ENCODE measurements at regions not wholly inside any gene's neighbourhood (a gene's known extent, or its start where the extent isn't known, plus 50 kb on each side); places are given as distances from the start of the nearest gene placed in this dataset.

DNA sequence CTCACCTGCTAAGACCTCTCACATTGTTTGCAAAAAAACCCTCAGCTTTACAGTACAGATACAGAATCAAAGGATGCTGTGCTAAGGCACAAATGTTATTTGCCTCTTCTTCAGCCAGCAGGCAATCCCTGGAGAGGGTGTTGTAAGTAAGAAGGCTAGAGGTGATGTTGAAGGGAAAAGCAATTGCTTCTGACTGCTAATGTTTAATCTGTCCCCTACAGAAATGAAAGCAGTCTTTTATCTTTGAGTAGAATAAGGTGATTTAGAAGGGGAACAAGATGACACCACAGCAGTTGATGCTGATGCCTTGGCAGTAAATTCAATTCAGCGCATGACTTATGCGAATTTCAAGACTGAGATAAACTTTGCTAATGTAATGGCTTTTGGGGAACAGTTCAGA lies 1064.8 kb upstream of the IGFBP7 start:
- DNase-seq = no peak

DNA sequence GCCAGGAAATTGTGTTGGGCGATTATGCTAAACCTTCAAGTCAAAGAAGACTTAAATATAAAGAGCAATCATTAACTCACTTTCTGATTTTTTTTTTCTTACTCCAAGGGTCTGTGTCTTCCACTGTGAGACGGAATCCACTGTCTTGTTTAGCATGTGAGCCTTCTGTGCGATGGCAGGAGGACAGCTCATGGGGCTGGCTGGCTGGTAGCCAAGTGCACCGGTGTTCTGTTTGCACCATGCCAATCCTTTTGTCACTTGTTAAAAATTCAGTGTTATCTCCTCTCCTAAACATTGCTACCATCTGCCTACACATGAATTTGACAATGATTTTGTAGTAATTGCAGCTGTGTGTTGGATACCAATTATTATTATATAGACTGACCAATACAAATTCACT lies 1056.3 kb upstream of the IGFBP7 start:
- DNase-seq = no peak

DNA sequence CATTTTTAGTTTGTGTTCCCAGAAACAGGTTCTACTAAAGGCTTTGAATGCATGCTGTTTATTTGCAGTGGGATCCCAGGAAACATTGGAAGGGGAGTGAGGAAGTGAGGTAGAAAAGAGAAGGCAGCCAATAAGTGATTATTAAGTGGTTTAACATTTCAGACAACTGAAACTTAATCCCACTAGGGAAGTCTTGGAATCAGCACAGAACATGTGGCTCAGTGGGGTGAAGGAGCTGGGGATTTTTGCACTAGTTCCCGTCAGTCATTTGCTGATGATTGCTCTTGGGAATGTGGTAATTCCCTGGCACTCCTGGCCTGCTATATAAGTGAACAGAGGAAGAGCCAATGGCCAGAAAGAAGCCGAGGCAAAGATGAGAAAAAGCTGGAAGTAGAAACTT lies 1053.0 kb upstream of the IGFBP7 start:
- no peak for DNase-seq

DNA sequence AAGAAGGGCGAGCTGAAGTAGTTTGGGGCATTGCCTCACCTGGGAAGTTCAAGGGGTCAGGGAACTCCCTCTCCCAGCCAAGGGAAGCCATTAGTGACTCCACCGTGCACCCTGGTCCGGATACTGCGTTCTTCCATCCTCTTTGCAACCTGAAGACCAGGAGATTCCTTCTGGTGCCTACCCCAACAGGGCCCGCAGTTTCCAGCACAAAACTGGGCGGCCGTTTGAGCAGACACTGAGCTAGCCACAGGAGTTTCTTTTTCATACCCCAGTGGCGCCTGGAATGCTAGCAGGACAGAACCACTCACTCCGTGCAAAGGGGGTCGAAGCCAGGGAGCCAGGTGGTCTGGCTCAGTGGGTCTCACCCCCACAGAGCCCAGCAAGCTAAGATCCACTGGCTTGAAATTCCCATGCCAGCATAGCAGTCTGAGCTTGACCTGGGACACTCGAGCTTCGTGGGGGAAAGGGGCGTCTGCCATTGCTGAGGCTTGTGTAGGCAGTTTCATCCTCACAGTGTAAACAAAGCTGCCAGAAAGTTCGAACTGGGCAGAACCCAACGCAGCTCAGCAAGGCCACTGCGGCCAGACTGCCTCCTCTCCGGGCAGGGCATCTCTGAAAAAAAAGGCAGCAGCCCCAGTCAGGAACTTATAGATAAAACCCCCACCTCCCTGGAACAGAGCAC lies 1039.4 kb upstream of the IGFBP7 start:
- DNase-seq = no peak

DNA sequence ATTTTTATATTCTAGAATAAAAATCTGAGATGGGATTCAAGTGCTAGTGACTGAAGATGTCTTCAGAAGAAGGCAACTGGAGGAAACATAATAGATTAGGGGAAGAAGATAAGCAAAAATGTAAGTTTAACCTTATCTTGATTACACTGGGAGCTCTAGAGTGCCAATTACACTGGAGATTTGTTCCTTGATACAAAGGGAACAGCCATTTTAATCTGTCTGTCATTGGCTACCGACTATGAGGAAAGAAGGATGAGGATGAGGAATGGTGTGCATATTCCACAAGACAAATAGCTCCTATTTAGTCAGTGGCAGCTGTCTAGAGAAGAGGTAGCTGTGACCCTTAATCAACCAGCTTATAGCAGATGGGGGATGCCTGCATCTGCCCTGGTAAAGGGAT lies 1034.5 kb upstream of the IGFBP7 start:
- no peak for DNase-seq

DNA sequence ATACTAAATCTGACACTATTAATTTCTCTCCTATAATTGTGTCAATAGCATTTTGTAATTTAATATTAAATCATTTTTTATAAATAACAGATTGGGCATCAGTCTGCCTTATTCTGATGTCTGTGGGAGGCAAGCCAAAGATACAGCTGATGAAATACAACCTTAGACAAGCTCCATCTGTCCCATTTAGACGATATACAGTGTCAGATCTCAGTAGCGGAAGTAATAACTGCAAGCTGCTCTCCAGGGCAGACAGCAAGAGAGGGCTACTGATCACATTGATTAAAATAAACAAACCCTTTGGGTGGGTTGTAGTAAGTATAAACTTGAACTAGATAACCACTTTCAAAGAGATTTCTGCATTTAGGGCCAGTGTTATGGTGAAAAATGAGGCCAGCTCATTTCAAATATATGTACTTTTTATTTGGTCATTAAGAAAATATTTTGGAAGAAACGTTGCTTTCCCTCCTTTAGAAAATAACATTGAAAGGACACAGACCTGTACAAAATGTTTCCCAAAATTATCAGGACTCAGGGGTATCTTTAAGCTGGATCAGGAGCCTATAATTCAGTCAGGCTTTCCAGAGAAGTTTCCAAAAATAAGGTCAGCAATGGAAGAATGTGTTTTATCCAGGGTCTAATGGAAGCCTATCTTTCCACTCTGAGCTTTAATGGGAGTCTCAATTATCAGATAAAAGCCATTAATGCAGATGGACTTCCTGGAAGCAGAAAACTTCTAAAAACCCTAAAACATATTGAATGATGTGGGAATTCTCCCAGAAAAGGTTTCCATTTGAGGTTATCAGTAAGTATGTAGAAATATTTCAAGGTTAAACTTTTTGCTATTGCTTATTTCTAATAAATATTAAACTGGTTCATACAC lies 1028.8 kb upstream of the IGFBP7 start:
- no peak for DNase-seq

DNA sequence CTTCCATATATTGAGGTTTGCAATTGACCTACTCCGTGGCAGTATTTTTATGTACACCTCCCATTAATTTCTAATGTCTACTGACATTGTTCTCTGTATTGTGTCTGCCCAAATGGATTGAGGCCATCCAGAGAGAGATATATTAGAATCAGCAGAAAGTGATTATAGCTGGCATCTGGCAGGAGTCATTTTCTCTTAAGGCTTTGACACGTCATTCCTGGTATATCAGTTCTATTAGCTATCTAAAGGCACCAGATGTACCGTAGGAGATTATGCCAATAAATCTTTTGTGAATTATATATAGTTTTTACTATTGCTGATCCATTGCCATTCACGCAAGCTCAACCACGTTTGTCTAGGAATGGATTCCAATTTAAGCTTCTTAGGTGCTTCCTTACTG lies 1026.4 kb upstream of the IGFBP7 start:
- DNase-seq = no peak

DNA sequence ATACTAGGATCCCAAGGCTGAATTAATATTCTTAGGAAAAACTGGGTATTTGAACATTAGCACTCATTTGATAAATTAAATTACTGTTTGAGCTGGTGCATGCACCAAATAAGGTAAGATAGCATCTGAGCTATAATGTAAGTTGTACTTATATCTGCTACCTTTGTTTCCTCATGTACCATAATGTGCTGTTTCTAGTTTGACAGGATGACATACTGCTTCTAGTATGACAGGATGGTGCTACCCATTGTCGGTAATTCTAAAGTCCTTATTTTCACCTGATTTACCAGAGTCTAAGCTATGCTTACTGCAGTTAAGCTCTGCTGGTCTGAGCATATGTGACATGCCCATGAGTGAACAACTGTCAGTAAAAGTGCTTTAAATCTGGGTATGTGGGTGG lies 1017.5 kb upstream of the IGFBP7 start:
- no peak for DNase-seq

DNA sequence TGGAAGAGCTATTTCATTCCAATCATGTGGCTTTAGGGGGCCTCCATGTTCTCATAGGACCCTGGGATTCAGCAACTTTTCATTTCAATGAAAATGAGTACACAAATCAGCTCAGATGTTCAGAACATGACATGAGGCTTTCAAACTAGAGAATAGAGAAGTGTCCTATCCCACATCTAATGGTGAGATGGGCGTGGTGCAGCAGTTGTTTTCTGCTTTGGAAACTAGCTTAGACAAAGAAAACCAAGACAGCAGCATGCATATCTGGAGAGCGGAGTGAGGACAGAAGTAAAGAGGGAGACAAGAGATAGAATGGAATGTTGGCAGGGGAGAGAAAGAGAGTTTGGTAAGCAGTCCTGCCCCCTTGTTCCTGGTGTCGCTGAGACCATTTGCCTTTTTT lies 1009.1 kb upstream of the IGFBP7 start:
- no peak for DNase-seq

DNA sequence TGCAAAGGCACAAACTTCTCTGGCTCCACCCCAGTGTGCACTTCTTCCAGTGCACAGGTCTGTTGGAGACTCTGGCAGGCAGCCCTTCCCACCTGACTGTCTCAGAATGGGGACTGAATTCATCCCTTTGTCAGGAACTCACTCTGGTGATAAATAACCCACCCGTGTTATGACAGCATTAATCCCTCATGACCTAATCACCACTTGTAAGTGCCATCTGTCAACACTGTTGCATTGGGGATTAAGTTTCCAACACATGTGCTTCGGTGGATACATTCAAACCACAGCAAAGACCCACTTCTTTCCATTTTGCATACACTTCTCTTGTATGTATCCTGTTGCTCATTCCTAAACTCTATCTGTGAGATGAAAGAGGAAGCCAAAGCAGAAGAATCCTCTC lies 1002.9 kb upstream of the IGFBP7 start:
- DNase-seq = no peak

DNA sequence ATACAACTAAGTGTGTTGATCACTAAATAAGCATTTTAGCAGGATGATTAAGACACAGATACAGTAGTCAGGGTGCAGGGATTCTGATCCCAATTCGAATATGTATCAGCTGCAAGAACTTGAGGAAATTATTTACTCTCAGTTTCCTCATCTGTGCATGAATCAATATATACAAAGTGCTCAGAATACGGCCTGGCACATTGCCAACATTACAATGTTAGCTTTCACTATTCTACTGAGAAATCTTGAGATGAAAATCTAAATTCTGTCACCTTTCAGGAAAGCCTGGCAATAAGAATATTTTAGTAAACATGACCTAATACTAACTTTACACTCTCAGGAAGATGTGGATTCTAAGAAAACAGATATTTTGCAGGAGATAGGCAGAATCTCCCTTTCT lies 1001.6 kb upstream of the IGFBP7 start:
- DNase-seq = no peak

DNA sequence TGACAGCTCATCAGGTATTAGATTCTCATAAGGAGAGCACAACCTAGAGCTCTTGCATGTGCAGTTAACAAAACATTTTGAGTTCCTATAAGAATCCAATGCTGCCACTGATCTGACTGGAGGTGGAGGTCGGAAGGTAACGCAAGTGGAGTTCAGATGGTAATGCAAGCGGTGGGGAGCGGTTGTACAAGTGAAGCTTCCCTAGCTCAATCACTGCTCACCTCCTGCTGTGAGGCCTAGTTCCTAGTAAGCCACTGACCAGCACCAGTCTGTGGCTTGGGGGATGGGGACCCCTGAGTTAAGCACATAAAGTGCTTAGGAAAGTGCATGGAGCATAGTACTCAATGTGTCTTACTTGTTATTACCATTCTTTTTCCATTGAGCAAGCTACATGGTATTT lies 983.2 kb upstream of the IGFBP7 start:
- DNase-seq = no peak

DNA sequence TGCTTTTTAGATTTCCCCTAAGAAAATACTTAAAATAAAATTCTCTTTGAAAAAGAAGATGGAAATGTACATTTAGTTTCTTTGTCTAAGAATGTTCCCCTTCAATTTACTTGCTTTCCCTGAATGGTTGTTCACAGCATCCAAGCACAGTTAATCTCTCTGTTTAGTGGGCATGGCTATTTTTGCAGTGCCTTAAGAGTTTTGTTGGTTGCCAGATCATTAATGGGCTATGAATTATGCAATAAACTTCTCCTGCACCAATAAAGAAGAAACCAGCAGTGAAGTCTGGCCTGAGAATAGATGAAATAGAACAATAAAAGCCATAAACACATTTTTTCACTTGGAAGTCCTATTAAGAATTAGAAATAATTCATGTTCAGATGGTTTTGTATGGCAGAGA lies 980.4 kb upstream of the IGFBP7 start:
- no peak for DNase-seq

DNA sequence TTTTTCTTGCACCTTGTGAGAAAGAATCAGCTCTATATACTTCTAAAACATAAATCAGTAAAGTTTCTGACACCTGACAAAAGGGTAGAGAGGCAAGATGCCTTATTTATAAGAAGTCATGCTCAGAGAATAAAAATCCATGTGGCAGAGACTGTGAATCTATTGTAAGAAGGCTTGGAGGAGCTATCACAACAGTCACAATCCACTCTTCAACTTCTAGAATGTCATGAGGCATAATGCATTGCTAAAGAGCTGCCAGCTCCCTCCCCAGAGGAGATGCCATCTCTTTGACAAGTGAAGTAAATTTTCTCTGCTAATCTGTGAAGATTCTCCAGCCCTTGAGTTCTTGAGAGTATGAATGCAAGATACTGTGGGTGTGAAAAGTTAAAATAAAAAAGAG lies 971.2 kb upstream of the IGFBP7 start:
- DNase-seq = no peak

DNA sequence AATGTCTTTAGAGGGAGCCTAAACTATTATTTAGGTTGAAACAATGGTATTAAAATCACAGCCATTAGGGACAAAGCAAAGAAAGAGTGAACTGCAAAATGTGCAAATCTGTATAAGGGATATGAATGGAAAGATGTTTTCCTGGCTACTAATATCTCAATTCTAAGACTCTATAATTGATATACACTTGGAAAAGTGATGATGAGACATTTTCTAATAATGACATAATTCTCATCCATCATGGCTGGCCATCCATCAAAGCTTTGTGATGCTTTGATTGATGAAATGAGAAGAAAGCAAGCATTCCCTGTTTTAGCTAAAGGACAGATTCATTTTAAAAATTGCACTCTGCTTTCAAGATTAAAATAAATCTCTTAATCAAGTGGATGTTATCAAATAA lies 965.5 kb upstream of the IGFBP7 start:
- DNase-seq = no peak

DNA sequence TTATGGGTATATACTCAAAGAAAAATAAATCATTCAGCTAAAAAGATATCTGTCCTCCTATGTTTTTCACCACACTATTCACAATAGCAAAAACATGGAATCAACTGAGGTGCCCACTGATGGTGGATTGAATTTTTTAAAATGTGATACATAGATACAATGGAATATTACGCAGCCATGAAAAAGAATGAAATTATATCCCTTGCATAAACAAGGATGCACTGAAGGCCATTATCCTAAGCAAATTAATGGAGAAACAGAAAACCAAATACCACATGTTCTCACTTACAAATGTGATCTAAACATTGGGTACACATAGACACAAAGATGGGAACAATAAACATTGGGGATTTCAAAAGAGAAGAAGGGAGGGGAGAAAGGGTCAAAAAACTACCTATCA lies 964.2 kb upstream of the IGFBP7 start:
- no peak for DNase-seq

DNA sequence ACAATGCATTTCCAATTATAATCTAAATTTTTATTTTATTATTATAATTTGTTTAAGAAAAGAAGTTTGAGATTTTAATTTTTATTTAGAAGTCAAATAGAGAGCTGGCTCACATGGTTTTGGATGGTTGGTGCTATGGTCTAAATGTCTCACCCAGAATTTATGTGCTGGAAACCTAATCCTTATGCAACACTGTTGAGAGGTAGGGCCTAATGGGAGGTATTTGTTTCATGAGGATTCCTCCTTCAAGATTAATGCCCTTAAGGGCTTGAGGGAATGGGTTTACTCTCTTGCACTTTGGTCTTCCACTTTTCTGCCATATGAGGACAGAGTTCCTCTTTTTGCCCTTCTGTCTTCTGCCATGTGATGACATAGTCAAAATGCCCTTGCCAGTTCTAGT lies 960.5 kb upstream of the IGFBP7 start:
- no peak for DNase-seq

DNA sequence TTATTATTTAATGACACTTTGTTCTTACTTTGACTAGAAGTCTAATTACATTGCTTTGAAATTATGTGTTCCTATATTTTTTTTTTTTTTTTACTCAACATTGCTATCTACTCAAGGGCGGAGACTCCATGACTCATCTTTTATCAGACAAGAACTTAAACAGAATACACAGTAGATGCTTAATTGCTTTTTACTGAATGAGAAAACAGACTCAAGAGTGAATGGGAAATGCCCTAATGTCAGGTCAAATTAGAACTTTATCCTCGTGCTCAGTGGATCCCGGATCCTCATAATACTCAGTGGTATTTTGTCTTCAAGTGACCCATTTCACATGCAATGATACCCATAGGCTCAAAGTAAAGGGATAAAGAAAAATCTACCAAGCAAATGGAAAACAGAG lies 954.5 kb upstream of the IGFBP7 start:
- no peak for DNase-seq

DNA sequence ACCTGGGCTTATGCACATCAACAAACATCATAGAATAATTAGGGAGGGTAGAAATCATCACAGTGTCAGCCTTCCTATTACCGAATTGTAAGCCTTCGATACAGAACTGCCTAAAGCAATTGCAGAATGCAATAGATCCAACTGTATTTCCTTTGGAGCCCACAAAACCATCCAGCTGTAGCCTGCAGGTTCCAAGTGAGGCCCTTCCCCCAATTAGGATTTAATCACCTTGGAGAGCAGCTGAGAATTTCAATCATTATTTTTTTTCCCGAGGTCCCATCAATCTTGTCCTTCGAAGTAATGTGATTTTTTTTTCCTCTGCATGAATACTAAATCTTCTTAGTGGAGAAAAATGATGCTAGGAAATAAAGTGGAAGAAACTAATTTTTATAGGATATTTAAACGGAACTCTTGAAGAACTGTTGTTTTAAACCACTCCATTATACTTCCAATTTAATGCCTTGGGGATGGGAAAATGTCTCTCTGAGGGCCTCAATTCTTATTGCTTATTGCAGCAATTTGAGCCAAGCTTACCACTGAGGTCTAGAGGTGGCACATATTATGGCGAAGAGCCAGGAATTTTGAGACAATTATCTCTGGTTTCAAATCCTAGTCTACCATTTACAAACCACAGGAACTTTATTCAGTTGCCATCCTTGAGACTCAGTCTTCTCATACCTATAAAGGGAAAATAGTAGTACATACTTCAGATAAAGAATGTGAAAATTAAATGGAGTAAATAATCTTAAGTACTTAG lies 953.4 kb upstream of the IGFBP7 start:
- no peak for DNase-seq

DNA sequence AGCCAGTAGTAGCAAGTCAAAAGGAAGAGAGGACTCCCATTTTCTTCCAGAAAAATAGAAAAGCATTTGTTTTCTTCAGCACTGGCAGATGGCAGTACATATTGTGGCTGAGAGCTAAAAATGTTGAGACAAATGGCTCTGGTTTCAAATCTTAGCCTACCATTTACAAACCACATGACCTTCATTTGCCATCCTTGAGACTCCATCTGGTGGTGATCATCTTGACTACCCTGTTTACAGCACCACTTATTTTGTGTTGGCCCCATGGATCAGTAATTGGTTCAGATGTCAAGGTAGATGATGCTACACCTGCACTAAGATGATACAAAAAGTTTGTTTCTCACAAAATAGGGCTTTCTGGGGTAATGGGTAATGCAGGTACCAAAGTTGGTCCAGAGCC lies 951.8 kb upstream of the IGFBP7 start:
- DNase-seq = no peak

DNA sequence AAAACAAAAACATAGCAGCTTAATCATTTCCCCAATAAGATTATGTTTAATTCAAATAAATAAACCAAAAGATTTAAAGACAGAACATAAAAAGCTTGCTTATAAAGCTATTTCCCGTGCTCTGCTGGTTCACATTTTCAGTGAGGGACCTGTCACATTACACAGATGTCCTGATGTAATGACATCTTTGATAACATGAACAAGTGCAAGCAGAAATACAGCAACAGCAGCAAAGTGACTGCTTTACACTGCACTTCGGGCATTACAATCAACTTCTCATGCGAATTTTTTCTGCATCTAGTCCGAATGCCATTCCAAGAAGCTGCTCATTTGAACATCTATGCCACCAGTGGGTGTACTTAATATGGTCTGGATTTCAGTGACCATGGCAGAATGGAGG lies 940.3 kb upstream of the IGFBP7 start:
- DNase-seq = no peak

DNA sequence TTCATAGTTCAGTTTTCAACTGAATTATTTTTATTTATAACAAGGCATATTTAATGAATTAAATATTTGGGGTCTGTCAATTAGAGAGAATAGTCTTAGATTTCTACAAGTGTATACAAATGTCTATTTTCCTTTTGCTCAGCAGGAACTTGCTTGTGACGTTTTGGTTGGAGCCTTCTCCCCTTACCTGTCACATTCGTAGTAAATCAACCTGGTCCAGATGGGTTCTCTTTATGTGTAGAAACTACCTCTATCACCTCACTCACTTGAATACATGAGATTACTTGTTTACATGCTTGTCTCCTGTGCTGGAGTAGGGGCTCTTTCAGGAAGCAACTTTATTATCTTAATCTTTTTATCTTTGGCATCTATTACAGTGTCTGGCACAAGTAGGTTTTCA lies 938.3 kb upstream of the IGFBP7 start:
- no peak for DNase-seq

DNA sequence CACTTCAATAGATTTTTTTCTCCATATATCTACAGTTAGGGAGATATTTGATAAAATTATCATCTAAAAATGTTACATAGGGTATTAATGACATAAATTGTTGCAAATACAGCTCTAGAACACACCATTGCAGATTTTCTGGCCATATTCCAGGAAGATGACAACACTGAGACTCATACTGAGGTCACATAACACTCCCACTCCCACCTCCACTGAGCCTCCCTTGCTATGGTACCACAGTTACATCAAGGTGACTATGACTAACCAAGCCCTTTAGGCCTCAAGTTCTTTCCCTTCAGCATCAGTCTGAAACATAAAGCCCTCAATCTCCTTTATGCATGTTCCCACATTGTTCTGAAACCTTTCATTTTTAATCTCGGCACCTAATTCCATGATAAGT lies 932.0 kb upstream of the IGFBP7 start:
- no peak for DNase-seq

DNA sequence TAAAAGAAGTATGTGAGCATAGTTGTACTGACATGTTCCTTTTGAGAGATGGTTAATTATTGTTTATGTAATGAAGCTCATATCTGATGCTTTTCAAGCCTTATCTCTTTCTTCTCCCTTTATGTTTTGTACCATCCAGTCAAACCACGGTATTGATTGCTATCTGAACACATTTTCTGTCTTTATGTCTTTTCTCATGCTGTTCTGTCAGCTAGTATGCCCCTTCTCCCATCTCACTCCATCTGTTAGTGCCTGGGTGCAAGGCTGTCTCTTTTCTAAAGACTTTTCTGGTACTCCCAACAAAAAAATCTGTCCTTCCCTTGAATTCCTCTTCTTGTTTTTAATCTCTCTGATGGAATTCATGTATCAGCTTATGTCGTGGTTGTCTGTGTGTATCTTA lies 883.8 kb upstream of the IGFBP7 start:
- no peak for DNase-seq
